Stimulated activated effector memory CD8-positive, alpha-beta T cell treated with anti-CD3 and anti-CD28 coated beads, Interleukin-12 subunit alpha, Interleukin-12 subunit beta, amount 100 ng/mL, for 72 hours (primary cell): ENCODE measurements at regions not wholly inside any gene's neighbourhood (a gene's known extent, or its start where the extent isn't known, plus 50 kb on each side); places are given as distances from the start of the nearest gene placed in this dataset.

Source experiments
- ATAC-seq: fragments of 150-1000 bp; cut with Tn5 transposase; 2 replicates; pipeline ENCODE4 v1.10.0; 2021
- DNase-seq, 2 donors: peaks; one replicate each; pipeline ENCODE4 v3.0.0; 2021 to 2022; ENCODE audit warnings: low spot score in 2 of 2
- H3K27ac Mint-ChIP-seq: one replicate; pipeline ENCODE4 v1.8.0; 2022; ENCODE audit warnings: mild to moderate bottlenecking, mixed read lengths
- H3K36me3 Mint-ChIP-seq: one replicate; pipeline ENCODE4 v1.8.0; 2022; ENCODE audit warnings: mild to moderate bottlenecking, mixed read lengths
- H3K4me1 Mint-ChIP-seq: one replicate; pipeline ENCODE4 v1.8.0; 2022; ENCODE audit warnings: mixed read lengths
- H3K4me3 Mint-ChIP-seq: one replicate; pipeline ENCODE4 v1.8.0; 2022; ENCODE audit warnings: mild to moderate bottlenecking, mixed read lengths
- H3K9me3 Mint-ChIP-seq: one replicate; pipeline ENCODE4 v1.8.0; 2022; ENCODE audit warnings: mixed read lengths

- DNase-seq = no peak
- no peak overlapping the region for H3K4me3 Mint-ChIP-seq
Measured at GRCh38 chr11:28417601-28418323, 309.6 kb downstream of the METTL15 start.

DNA sequence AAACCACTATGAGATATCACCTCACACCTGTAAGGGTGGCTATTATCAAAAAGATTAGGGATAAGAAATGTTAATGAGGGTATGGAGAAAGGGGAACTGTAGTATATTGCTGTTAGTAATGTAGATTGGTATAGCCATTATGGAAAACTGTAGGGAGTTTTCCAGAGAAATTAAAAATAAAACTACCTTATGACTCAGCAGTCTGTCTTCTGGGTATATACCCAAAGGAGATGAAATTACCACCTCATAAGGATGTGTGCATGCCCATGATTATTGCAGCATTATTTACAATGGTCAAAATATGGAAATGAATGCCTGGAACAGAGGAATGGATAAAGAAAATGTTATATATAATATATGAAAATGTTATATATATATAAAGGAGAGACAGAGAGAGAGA lies 303.8 kb downstream of the METTL15 start:
- Mint-ChIP-seq H3K36me3 (no peaks in the 10 kb centered on the region), H3K4me3 (no peak overlapping the region), H3K4me1 (no peaks in the 10 kb centered on the region), H3K9me3 (peaks cover 8% of the 10 kb centered on the region), H3K27ac (no peak overlapping the region)
- no peak for DNase-seq
- no peak for ATAC-seq

More at GRCh38 chr11:28417601-28418323, 309.6 kb downstream of the METTL15 start:
- H3K4me1 Mint-ChIP-seq = no peaks in the 10 kb centered on the region
- H3K36me3 Mint-ChIP-seq = no peaks in the 10 kb centered on the region
- ATAC-seq = no peak
- H3K9me3 Mint-ChIP-seq = peaks cover 20% of the 10 kb centered on the region
- H3K27ac Mint-ChIP-seq = no peak overlapping the region

GRCh38 chr11:28401446-28401845 lies 293.3 kb downstream of the METTL15 start:
- H3K36me3 Mint-ChIP-seq = no peaks in the 10 kb centered on the region
- H3K4me1 Mint-ChIP-seq = no peaks in the 10 kb centered on the region
- no peaks in the 10 kb centered on the region for H3K9me3 Mint-ChIP-seq
- ATAC-seq (no peak), DNase-seq (no peak)
- H3K27ac Mint-ChIP-seq = no peak overlapping the region
- no peak overlapping the region for H3K4me3 Mint-ChIP-seq

GRCh38 chr11:28400331-28401100 lies 292.3 kb downstream of the METTL15 start:
- no peak for DNase-seq
- Mint-ChIP-seq H3K9me3 (no peaks in the 10 kb centered on the region), H3K36me3 (no peaks in the 10 kb centered on the region), H3K27ac (no peak overlapping the region), H3K4me3 (no peak overlapping the region), H3K4me1 (no peaks in the 10 kb centered on the region)
- no peak for ATAC-seq

GRCh38 chr11:28393348-28393747 lies 285.2 kb downstream of the METTL15 start:
- Mint-ChIP-seq H3K4me1 (no peaks in the 10 kb centered on the region), H3K27ac (no peak overlapping the region), H3K36me3 (no peaks in the 10 kb centered on the region), H3K9me3 (peaks cover 8% of the 10 kb centered on the region), H3K4me3 (no peak overlapping the region)
- ATAC-seq = no peak
- DNase-seq = no peak

- DNase-seq (no peak), ATAC-seq (no peak)
- Mint-ChIP-seq H3K4me1 (no peaks in the 10 kb centered on the region), H3K27ac (no peak overlapping the region), H3K36me3 (no peaks in the 10 kb centered on the region), H3K9me3 (peaks cover 29% of the 10 kb centered on the region), H3K4me3 (no peak overlapping the region)
Measured at GRCh38 chr11:28384418-28384817, 276.2 kb downstream of the METTL15 start.

- H3K4me3 Mint-ChIP-seq = no peak overlapping the region
- H3K27ac Mint-ChIP-seq = no peak overlapping the region
- peaks cover 35% of the 10 kb centered on the region for H3K9me3 Mint-ChIP-seq
- ATAC-seq (no peak), DNase-seq (no peak)
- no peaks in the 10 kb centered on the region for H3K4me1 Mint-ChIP-seq
- H3K36me3 Mint-ChIP-seq = no peaks in the 10 kb centered on the region
Measured at GRCh38 chr11:28383456-28383855, 275.3 kb downstream of the METTL15 start.
